A549 (cell line): ENCODE measurements at regions not wholly inside any gene's neighbourhood (a gene's known extent, or its start where the extent isn't known, plus 50 kb on each side); places are given as distances from the start of the nearest gene placed in this dataset.

Experiments
- BHLHE40 ChIP-seq: IDR thresholded peaks from 2 replicates; pipeline ENCODE4 v1.6.1; 2012; ENCODE audit warnings: low read depth, low read length, inconsistent platforms
- CHD4 ChIP-seq: fragments of 200-600 bp; sonication (generic); IDR thresholded peaks from 2 replicates; pipeline ENCODE4 v1.6.1; 2016; ENCODE audit warnings: antibody characterized with exemption, mild to moderate bottlenecking, borderline replicate concordance
- CTCF ChIP-seq: fragments of >200 bp; sonication (Bioruptor Twin); formaldehyde crosslinking; IDR thresholded peaks from 3 replicates; pipeline ENCODE4 v1.5.1; 2016
- EHMT2 ChIP-seq: fragments of 200-600 bp; sonication (generic); IDR thresholded peaks from 2 replicates; pipeline ENCODE4 v1.6.1; 2016; ENCODE audit warnings: antibody characterized with exemption, low read depth, mild to moderate bottlenecking, moderate library complexity
- FOSL2 ChIP-seq, 2 experiments: fragments of 450-650 bp in 1 of 2; fragments of >200 bp in 1 of 2; sonication (Bioruptor Twin) in 1 of 2; formaldehyde crosslinking; IDR thresholded peaks; 2 replicates each; pipeline versions ENCODE4 v1.5.0 to v1.6.1; 2016 to 2020; ENCODE audit warnings: mild to moderate bottlenecking in 1 of 2, moderate library complexity in 1 of 2
- JUNB ChIP-seq: fragments of >200 bp; sonication (Bioruptor Twin); formaldehyde crosslinking; IDR thresholded peaks from 2 replicates; pipeline ENCODE4 v1.6.1; 2016
- NR3C1 ChIP-seq: fragments of >200 bp; sonication (Bioruptor Twin); formaldehyde crosslinking; IDR thresholded peaks from 3 replicates; pipeline ENCODE4 v1.6.1; 2017
- RAD21 ChIP-seq, 2 experiments: fragments of >200 bp in 1 of 2; sonication (Bioruptor Twin) in 1 of 2; formaldehyde crosslinking in 1 of 2; IDR thresholded peaks in 1 of 2; conservative IDR thresholded peaks in 1 of 2; 2 replicates in 1 of 2; 3 replicates in 1 of 2; pipeline ENCODE4 v1.6.1; 2012 to 2018; ENCODE audit warnings: inconsistent platforms in 1 of 2
- REST ChIP-seq: fragments of 200-600 bp; sonication (generic); IDR thresholded peaks from 2 replicates; pipeline ENCODE4 v1.6.1; 2016; ENCODE audit warnings: antibody characterized with exemption, mild to moderate bottlenecking, moderate library complexity
- ZNF302 ChIP-seq: fragments of 250-450 bp; sonication (Bioruptor Pico); IDR thresholded peaks from 2 replicates; pipeline ENCODE4 v1.9.0; 2021; ENCODE audit warnings: inconsistent platforms, mild to moderate bottlenecking, moderate library complexity

GRCh38 chr1:191460234-191460633, 698.0 kb upstream of the RGS18 start:
- TF ChIP-seq CTCF (no peak), REST (no peak), ZNF302 (CRISPR knock-in tag) (no peak), RAD21 (conservative IDR thresholded peaks at IDR 0.05 in 1 of 2, IDR thresholded peaks at IDR 0.05 in 1 of 2) (no peak), BHLHE40 (no peak), JUNB (no peak), CHD4 (no peak), FOSL2 (IDR thresholded peaks at IDR 0.05) (no peak), FOSL2 (CRISPR knock-in tag; IDR thresholded peaks at IDR 0.05) (no peak), NR3C1 (no peak), EHMT2 (no peak)
